Loucy (cell line): ENCODE measurements at regions not wholly inside any gene's neighbourhood (a gene's known extent, or its start where the extent isn't known, plus 50 kb on each side); places are given as distances from the start of the nearest gene placed in this dataset.
"Not testable (repeated sequence)": the region's sequence is repeated elsewhere in the genome, so short reads cannot be mapped to it uniquely, and the experiment has no call there.

Source experiments
- H2AFZ ChIP-seq: fragments of 200-600 bp; sonication (generic); 2 replicates; pipeline ENCODE4 v1.6.0; 2016; ENCODE audit warnings: antibody characterized with exemption, mild to moderate bottlenecking, low read length, moderate library complexity
- H3F3A ChIP-seq: fragments of 200-600 bp; 2 replicates; pipeline ENCODE4 v1.6.0; 2016; ENCODE audit warnings: antibody characterized with exemption, low read depth, mild to moderate bottlenecking
- H3K27me3 ChIP-seq: fragments of 200-600 bp; sonication (generic); 2 replicates; pipeline ENCODE4 v1.6.1; 2014; ENCODE audit warnings: low read length, mild to moderate bottlenecking; ENCODE audit not compliant: insufficient read depth, poor library complexity, severe bottlenecking
- H3K36me3 ChIP-seq: fragments of 200-600 bp; sonication (generic); 2 replicates; pipeline ENCODE4 v1.6.1; 2016; ENCODE audit warnings: low read length; ENCODE audit not compliant: insufficient read depth
- H3K4me1 ChIP-seq: fragments of 200-600 bp; sonication (generic); 2 replicates; pipeline ENCODE4 v1.5.1; 2014; ENCODE audit warnings: low read length, mild to moderate bottlenecking; ENCODE audit not compliant: insufficient read depth, poor library complexity, severe bottlenecking
- H3K4me2 ChIP-seq: fragments of 200-600 bp; sonication (generic); 2 replicates; pipeline ENCODE4 v1.6.0; 2014; ENCODE audit warnings: antibody characterized with exemption, low read length, low read depth, mild to moderate bottlenecking; ENCODE audit not compliant: poor library complexity, severe bottlenecking
- H3K4me3 ChIP-seq: fragments of 200-600 bp; sonication (generic); 2 replicates; pipeline ENCODE4 v1.5.1; 2014; ENCODE audit warnings: low read length, mild to moderate bottlenecking, mixed read lengths; ENCODE audit not compliant: poor library complexity, severe bottlenecking
- H3K79me2 ChIP-seq: fragments of 200-600 bp; sonication (generic); 2 replicates; pipeline ENCODE4 v1.6.1; 2014; ENCODE audit warnings: low read length; ENCODE audit not compliant: insufficient read depth
- H3K9ac ChIP-seq: fragments of 200-600 bp; sonication (generic); 2 replicates; pipeline ENCODE4 v1.6.0; 2014; ENCODE audit warnings: mild to moderate bottlenecking, low read depth, low read length, moderate library complexity; ENCODE audit not compliant: poor library complexity, severe bottlenecking
- H3K9me2 ChIP-seq: fragments of 200-600 bp; sonication (generic); replicated peaks from 2 replicates; pipeline ENCODE4 v1.6.1; 2016; ENCODE audit warnings: low read depth, low read length, mixed read lengths
- H3K9me3 ChIP-seq: fragments of 200-600 bp; sonication (generic); 2 replicates; pipeline ENCODE4 v1.6.1; 2014; ENCODE audit warnings: mild to moderate bottlenecking, antibody characterized with exemption, low read length, low read depth; ENCODE audit not compliant: insufficient read depth
- H4K20me1 ChIP-seq: fragments of 200-600 bp; sonication (generic); 2 replicates; pipeline ENCODE4 v1.6.0; 2014; ENCODE audit warnings: antibody characterized with exemption, low read length, mild to moderate bottlenecking; ENCODE audit not compliant: insufficient read depth, poor library complexity, severe bottlenecking
- EZH2phosphoT487 ChIP-seq: fragments of 200-600 bp; IDR thresholded peaks from 2 replicates; pipeline ENCODE4 v1.6.1; 2018; ENCODE audit warnings: antibody characterized with exemption, mild to moderate bottlenecking, moderate library complexity, borderline replicate concordance
- TF ChIP-seq, protein P1 (sequence below): fragments of 200-600 bp; sonication (generic); conservative IDR thresholded peaks from 2 replicates; pipeline ENCODE4 v1.5.1; 2014; ENCODE audit warnings: mild to moderate bottlenecking, antibody characterized with exemption, low read length

DNA sequence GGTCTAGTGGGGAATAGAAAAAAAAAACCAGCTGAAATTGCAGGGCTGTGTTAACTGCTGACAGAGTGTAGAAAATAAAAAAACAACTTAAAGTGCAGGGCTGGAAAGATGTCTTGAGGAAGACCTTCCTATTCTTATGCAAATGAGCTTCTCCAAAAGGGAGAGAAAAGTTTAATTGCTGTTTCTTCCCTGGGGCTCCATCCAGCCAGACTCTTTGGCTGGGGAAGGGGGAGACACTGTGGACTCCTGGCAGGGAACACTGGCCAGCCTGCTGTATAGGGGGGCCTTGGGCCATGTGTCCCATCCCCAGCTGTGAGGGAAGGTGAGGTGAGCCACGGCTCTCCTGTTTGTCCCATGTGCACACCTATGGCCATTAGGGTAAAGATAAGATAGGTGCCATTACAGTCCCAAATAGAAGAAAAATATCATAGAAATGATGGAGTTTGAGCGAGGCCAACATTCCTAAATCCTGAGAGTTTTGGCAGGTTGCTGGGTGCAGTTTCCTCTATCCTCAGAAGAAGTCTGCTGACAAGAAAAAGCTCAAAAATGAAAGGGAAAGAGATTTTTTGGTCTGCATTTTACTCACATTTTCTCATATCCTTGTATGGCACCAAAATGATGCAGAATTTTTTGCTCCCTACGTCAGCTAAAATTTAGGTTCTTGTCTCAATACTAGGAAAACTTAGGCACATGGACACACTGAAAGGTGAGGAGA, 901.7 kb downstream of the PLOD2 start:
- no peak for TF ChIP-seq EZH2phosphoT487
- Histone ChIP-seq H4K20me1 (no peaks in the 10 kb centered on the region), H3K4me2 (no peak overlapping the region), H3K9ac (no peak overlapping the region), H3K36me3 (no peaks in the 10 kb centered on the region), H3K27me3 (no peaks in the 10 kb centered on the region), H3K4me1 (no peaks in the 10 kb centered on the region), H3K9me2 (no peaks in the 10 kb centered on the region), H3K79me2 (no peaks in the 10 kb centered on the region), H3F3A (no peaks in the 10 kb centered on the region), H3K9me3 (no peaks in the 10 kb centered on the region), H3K4me3 (no peak overlapping the region), H2AFZ (no peak overlapping the region)

DNA sequence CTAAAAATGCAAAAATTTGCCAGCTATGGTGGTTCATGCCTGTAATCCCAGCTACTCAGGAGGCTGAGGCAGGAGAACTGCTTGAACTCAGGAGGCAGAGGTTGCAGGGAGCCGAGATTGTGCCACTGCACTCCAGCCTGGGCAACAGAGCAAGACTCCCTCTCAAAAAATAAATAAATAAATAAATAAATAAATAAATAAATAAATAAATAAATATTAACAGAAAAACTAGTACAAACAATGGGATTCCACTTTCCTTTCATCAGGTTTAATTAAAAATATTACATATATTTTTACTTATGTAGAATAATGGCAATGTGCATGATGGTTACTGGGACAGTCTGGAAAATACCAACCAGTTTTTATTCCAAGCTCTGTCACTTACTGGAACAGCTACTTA, 897.5 kb downstream of the PLOD2 start:
- not testable (repeated sequence) for H3K4me1 ChIP-seq, H3K36me3 ChIP-seq, H3K79me2 ChIP-seq, H3K4me2 ChIP-seq, H3K9me3 ChIP-seq, H2AFZ ChIP-seq, H3K9me2 ChIP-seq, H3K9ac ChIP-seq, H4K20me1 ChIP-seq, H3K27me3 ChIP-seq, H3F3A ChIP-seq, H3K4me3 ChIP-seq

DNA sequence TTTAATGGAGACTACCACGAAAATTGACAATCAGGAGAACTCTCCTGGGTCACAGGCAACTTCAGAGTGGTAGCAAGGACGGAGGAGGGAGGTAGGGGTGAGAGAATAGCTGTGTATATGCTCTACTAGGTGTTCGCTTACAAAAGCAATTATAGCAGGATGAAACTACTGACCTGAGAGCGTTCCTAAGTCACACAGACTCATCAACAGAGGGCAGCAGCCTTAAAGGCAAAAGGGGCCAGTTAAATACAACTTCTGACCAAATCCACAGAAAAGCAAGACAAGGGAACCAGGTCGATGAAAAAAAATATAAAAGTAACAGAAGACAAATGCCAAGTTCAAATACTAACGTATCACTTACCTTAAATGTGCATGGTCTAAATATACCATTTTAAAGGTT, 894.6 kb downstream of the PLOD2 start:
- no peaks in the 10 kb centered on the region for H4K20me1 ChIP-seq
- H3K9me2 ChIP-seq: no peaks in the 10 kb centered on the region
- no peak for TF ChIP-seq EZH2phosphoT487
- TF ChIP-seq, protein P1, sequence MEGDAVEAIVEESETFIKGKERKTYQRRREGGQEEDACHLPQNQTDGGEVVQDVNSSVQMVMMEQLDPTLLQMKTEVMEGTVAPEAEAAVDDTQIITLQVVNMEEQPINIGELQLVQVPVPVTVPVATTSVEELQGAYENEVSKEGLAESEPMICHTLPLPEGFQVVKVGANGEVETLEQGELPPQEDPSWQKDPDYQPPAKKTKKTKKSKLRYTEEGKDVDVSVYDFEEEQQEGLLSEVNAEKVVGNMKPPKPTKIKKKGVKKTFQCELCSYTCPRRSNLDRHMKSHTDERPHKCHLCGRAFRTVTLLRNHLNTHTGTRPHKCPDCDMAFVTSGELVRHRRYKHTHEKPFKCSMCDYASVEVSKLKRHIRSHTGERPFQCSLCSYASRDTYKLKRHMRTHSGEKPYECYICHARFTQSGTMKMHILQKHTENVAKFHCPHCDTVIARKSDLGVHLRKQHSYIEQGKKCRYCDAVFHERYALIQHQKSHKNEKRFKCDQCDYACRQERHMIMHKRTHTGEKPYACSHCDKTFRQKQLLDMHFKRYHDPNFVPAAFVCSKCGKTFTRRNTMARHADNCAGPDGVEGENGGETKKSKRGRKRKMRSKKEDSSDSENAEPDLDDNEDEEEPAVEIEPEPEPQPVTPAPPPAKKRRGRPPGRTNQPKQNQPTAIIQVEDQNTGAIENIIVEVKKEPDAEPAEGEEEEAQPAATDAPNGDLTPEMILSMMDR: no peak
- H3K27me3 ChIP-seq: no peaks in the 10 kb centered on the region
- no peak overlapping the region for H2AFZ ChIP-seq
- H3K9me3 ChIP-seq: no peaks in the 10 kb centered on the region
- no peaks in the 10 kb centered on the region for H3F3A ChIP-seq
- H3K36me3 ChIP-seq: no peaks in the 10 kb centered on the region
- H3K9ac ChIP-seq: no peak overlapping the region
- no peak overlapping the region for H3K4me3 ChIP-seq
- H3K4me1 ChIP-seq: no peaks in the 10 kb centered on the region
- no peaks in the 10 kb centered on the region for H3K79me2 ChIP-seq
- no peak overlapping the region for H3K4me2 ChIP-seq

DNA sequence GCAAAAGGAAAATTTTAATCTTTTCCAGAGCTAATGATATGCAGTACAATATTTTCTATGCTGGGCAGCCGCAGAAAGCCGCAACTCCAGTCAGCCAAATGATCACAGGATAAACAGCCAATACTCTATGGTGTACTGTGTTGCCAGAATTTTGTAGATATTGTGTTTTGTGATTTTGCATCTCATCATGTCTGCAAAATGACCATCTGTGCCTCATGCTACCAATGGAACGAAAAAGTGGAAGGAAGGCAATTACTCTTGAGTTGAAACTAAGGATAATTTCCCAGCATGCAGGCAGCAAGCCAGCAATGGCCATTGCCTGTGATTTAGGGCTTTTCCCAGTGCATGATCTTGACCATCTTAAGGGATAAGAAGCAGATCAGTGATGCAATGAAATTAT, 891.9 kb downstream of the PLOD2 start:
- TF ChIP-seq, protein P1: no peak
- TF ChIP-seq EZH2phosphoT487: no peak
- no peaks in the 10 kb centered on the region for H4K20me1 ChIP-seq
- no peaks in the 10 kb centered on the region for H3K79me2 ChIP-seq
- H3K4me1 ChIP-seq: no peaks in the 10 kb centered on the region
- no peaks in the 10 kb centered on the region for H3K9me3 ChIP-seq
- H3K9me2 ChIP-seq: no peaks in the 10 kb centered on the region
- no peak overlapping the region for H3K4me3 ChIP-seq
- H2AFZ ChIP-seq: no peak overlapping the region
- no peak overlapping the region for H3K9ac ChIP-seq
- H3K36me3 ChIP-seq: no peaks in the 10 kb centered on the region
- no peaks in the 10 kb centered on the region for H3F3A ChIP-seq
- no peak overlapping the region for H3K4me2 ChIP-seq
- no peaks in the 10 kb centered on the region for H3K27me3 ChIP-seq
